ENCODE measurements at regions not wholly inside any gene's neighbourhood (a gene's known extent, or its start where the extent isn't known, plus 50 kb on each side); places are given as distances from the start of the nearest gene placed in this dataset.

DNA sequence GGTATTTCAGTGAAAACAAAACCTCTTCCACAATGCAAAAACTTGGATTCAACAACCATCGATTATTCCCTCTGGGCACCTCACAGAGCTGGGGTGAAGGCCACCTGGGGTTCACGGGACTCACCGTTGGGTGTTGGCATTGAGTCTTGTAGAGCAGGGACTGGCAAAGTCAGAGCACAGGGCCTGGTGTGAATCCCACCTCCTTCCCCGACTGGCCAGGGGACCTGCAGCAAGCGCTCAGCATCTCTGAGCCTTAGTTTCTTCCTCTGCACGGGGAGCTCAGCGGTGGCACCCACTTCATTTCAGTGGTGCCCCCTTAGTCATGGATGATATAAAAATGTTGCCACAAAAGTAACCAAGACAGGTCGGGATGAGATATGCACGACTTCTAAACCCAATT, 100.4 kb downstream of the METRNL start:
- no peaks in the 10 kb centered on the region for H3K9me2 ChIP-seq (ENCODE audit: insufficient read depth)
- no peaks in the 10 kb centered on the region for H3F3A ChIP-seq (ENCODE audit: insufficient read depth)
- DNase-seq = no peak
- in situ Hi-C loops (cut with MboI) = no loop called here
- H3K9ac ChIP-seq = no peak overlapping the region
- no peaks in the 10 kb centered on the region for H3K9me3 ChIP-seq (ENCODE audit: low read depth)
- TF ChIP-seq EZH2 (IDR thresholded peaks at IDR 0.05; ENCODE audit: insufficient read depth, poor library complexity, severe bottlenecking) (no peak), EZH2phosphoT487 (IDR thresholded peaks at IDR 0.05; ENCODE audit: insufficient read depth, low read depth) (no peak)
- no peaks in the 10 kb centered on the region for H4K20me1 ChIP-seq (ENCODE audit: insufficient read depth)
- no peak overlapping the region for H2AFZ ChIP-seq
- H3K4me2 ChIP-seq (ENCODE audit: unreplicated experiment) = no peak overlapping the region
- no peak overlapping the region for H3K27ac ChIP-seq
- no peaks in the 10 kb centered on the region; the same call in 1 of the 2 replicates for H3K4me1 ChIP-seq (ENCODE audit: insufficient read depth)
- 87 to 89% methylated on average over 9 of the region's 9 CpGs for WGBS, 2 experiments (ENCODE audit: low coverage in 1 of 2, low lambda C conversion rate in 2 of 2, missing lambda C conversion rate in 2 of 2)
- no peaks in the 10 kb centered on the region for H3K36me3 ChIP-seq (ENCODE audit: low read depth)
- no peaks in the 10 kb centered on the region for H3K27me3 ChIP-seq (replicated peaks; ENCODE audit: insufficient read depth)
- H3K79me2 ChIP-seq (ENCODE audit: insufficient read depth) = no peaks in the 10 kb centered on the region
- no peak overlapping the region for H3K4me3 ChIP-seq

DNA sequence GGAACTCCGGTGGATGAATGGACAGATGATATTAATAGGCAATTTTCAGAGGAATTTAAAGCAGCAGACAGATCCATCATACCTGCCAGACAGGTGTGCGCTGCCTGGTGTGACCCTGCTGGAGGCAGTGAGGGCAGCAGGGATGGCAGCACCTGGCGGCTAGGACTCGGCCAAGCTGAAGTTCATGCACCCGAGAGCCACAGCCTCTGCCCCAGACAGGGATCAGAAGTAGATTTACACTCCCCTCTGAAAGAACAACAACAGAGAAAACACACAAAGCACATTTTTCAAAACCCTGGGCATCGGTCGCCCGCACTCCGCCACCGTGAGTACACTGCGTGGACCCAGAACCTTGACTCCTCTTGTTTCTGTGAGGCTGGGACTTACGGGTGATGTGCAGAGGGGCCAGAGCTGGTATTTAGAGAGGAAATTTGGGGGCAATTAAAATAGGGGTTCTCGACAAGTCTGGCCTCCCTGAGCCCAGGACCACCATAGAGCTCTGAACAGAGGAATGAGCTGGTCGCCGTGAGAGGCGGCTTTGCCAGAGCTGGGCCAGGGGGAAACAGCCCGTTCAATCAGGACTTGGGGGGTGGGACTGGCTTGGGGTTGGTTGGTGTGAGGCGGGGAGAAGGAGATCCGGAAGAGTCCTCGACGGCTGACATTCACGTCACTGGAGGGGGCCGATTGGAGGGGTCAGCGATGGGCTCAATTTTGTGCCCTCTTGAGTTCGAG, 101.0 kb downstream of the METRNL start:
- H3K27me3 ChIP-seq (replicated peaks; ENCODE audit: insufficient read depth) = no peaks in the 10 kb centered on the region
- WGBS, 2 experiments (ENCODE audit: low coverage in 1 of 2, low lambda C conversion rate in 2 of 2, missing lambda C conversion rate in 2 of 2) = 96 to 97% methylated on average over 21 to 25 of the region's 25 CpGs
- H3K79me2 ChIP-seq (ENCODE audit: insufficient read depth) = no peaks in the 10 kb centered on the region

DNA sequence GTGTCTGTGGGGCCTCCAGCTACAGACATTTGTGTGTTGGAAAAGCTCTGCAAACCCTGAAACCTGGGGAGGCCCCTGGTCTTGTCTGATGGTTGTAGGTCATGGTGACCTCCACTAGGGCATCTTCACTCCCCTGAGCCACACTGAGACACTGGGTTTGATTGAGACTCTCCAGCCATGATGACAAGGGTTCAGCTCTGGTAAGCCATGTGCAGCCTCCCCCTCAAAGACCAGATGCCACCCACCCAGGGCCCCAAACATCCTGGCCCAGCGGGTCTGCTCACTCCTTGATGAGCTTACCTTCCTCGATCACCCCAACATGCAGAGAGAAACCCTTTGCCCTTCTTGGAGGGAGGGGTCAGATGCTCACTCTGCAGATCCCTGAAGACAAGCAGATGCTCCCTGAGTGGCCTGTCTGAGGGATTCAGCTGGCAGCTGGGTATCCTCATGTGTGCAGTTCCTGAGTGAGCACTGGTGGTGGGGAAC, 101.6 kb downstream of the METRNL start:
- TF ChIP-seq EZH2phosphoT487 (IDR thresholded peaks at IDR 0.05; ENCODE audit: insufficient read depth, low read depth) (no peak), EZH2 (IDR thresholded peaks at IDR 0.05; ENCODE audit: insufficient read depth, poor library complexity, severe bottlenecking) (no peak)
- DNase-seq = peak; percentile 24

More for the DNA sequence above, 101.0 kb downstream of the METRNL start:
- no peak overlapping the region for H3K27ac ChIP-seq
- H4K20me1 ChIP-seq (ENCODE audit: insufficient read depth) = no peaks in the 10 kb centered on the region
- no peak overlapping the region for H3K9ac ChIP-seq
- no peaks in the 10 kb centered on the region for H3K9me3 ChIP-seq (ENCODE audit: low read depth)
- no peaks in the 10 kb centered on the region for H3K4me1 ChIP-seq (ENCODE audit: insufficient read depth)
- DNase-seq = no peak
- TF ChIP-seq EZH2 (IDR thresholded peaks at IDR 0.05; ENCODE audit: insufficient read depth, poor library complexity, severe bottlenecking) (no peak), EZH2phosphoT487 (IDR thresholded peaks at IDR 0.05; ENCODE audit: insufficient read depth, low read depth) (no peak)
- H3K4me2 ChIP-seq (ENCODE audit: unreplicated experiment) = no peak overlapping the region
- in situ Hi-C loops (cut with MboI) = no loop called here
- no peaks in the 10 kb centered on the region for H3F3A ChIP-seq (ENCODE audit: insufficient read depth)
- H3K4me3 ChIP-seq = no peak overlapping the region
- no peaks in the 10 kb centered on the region for H3K9me2 ChIP-seq (ENCODE audit: insufficient read depth)
- H2AFZ ChIP-seq = no peak overlapping the region
- no peaks in the 10 kb centered on the region for H3K36me3 ChIP-seq (ENCODE audit: low read depth)

DNA sequence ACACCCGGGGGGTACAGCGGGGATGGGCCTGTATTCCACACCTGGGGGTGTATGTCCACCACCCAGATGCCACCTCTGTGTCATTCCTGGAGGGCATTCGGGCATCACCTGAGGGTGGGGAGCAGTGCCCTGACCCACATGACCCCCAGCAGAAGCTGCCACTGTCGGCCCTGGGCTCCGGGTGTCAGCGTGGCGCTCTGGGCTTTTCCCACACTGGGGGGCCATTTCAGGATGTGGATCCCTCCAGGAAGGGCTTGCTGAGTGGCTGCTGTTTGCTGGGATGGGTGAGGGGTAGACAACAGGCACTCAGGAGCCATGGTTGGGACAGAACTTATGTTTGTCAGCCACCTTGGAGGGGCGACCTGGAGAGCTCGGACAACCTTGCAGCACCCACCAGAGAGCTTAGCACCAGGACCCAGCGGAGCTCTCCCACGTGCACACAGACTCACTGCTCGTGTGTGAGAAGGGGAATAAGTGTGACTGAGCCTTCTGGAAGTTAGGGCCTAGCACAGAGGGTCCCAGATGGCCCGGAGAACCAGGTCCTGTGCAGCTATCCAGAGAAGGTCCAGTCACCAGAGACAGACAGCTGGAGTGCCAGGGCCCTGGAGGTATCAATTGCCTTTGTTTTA, 102.7 kb downstream of the METRNL start:
- in situ Hi-C loops (cut with MboI) = no loop called here
- Histone ChIP-seq H3K36me3 (ENCODE audit: low read depth) (no peaks in the 10 kb centered on the region), H3F3A (ENCODE audit: insufficient read depth) (no peaks in the 10 kb centered on the region), H3K27me3 (replicated peaks; ENCODE audit: insufficient read depth) (no peaks in the 10 kb centered on the region), H4K20me1 (ENCODE audit: insufficient read depth) (no peaks in the 10 kb centered on the region), H3K27ac (no peak overlapping the region), H3K79me2 (ENCODE audit: insufficient read depth) (no peaks in the 10 kb centered on the region), H3K9me3 (ENCODE audit: low read depth) (no peaks in the 10 kb centered on the region), H3K4me3 (no peak overlapping the region), H3K4me2 (ENCODE audit: unreplicated experiment) (no peak overlapping the region), H2AFZ (no peak overlapping the region; the same call in 1 of the 2 replicates), H3K4me1 (ENCODE audit: insufficient read depth) (no peaks in the 10 kb centered on the region), H3K9me2 (ENCODE audit: insufficient read depth) (no peaks in the 10 kb centered on the region), H3K9ac (no peak overlapping the region)
- WGBS, 2 experiments (ENCODE audit: low coverage in 1 of 2, low lambda C conversion rate in 2 of 2, missing lambda C conversion rate in 2 of 2) = 83 to 86% methylated on average over 10 to 13 of the region's 13 CpGs
- TF ChIP-seq EZH2 (IDR thresholded peaks at IDR 0.05; ENCODE audit: insufficient read depth, poor library complexity, severe bottlenecking) = no peak
- TF ChIP-seq EZH2phosphoT487 (IDR thresholded peaks at IDR 0.05; ENCODE audit: insufficient read depth, low read depth) = no peak
- DNase-seq = no peak

More for the DNA sequence above, 101.6 kb downstream of the METRNL start:
- WGBS, 2 experiments (ENCODE audit: low coverage in 1 of 2, low lambda C conversion rate in 2 of 2, missing lambda C conversion rate in 2 of 2) = 89 to 95% methylated on average over 2 of the region's 2 CpGs
- no peak overlapping the region for H3K9ac ChIP-seq
- no peaks in the 10 kb centered on the region for H3K27me3 ChIP-seq (replicated peaks; ENCODE audit: insufficient read depth)
- no peaks in the 10 kb centered on the region for H3K79me2 ChIP-seq (ENCODE audit: insufficient read depth)
- H3K27ac ChIP-seq = no peak overlapping the region
- no peaks in the 10 kb centered on the region for H3K9me3 ChIP-seq (ENCODE audit: low read depth)
- no peaks in the 10 kb centered on the region for H3K4me1 ChIP-seq (ENCODE audit: insufficient read depth)
- H3K4me3 ChIP-seq = no peak overlapping the region
- H3F3A ChIP-seq (ENCODE audit: insufficient read depth) = no peaks in the 10 kb centered on the region
- H3K4me2 ChIP-seq (ENCODE audit: unreplicated experiment) = no peak overlapping the region
- no peaks in the 10 kb centered on the region for H4K20me1 ChIP-seq (ENCODE audit: insufficient read depth)
- H3K36me3 ChIP-seq (ENCODE audit: low read depth) = no peaks in the 10 kb centered on the region
- in situ Hi-C loops (cut with MboI) = no loop called here
- no peaks in the 10 kb centered on the region for H3K9me2 ChIP-seq (ENCODE audit: insufficient read depth)
- H2AFZ ChIP-seq = no peak overlapping the region

Data from GM23248 (cell line).